Ectodermal cell (in vitro differentiated cells): ENCODE measurements at regions not wholly inside any gene's neighbourhood (a gene's known extent, or its start where the extent isn't known, plus 50 kb on each side); places are given as distances from the start of the nearest gene placed in this dataset.

Experiments used
- H3K27ac ChIP-seq: 2 replicates; pipeline ENCODE4 v1.7.0; 2013; ENCODE audit warnings: mild to moderate bottlenecking, low read depth, low read length; ENCODE audit not compliant: insufficient read depth, poor library complexity, severe bottlenecking
- H3K27me3 ChIP-seq: 2 replicates; pipeline ENCODE4 v1.7.0; 2013; ENCODE audit warnings: mild to moderate bottlenecking, low read length; ENCODE audit not compliant: insufficient read depth, control insufficient read depth, poor library complexity, severe bottlenecking
- H3K36me3 ChIP-seq: one replicate; pipeline ENCODE4 v1.7.0; 2013; ENCODE audit warnings: low read length; ENCODE audit not compliant: control insufficient read depth, insufficient read depth
- H3K4me1 ChIP-seq: one replicate; pipeline ENCODE4 v1.7.0; 2013; ENCODE audit warnings: low read length; ENCODE audit not compliant: control insufficient read depth, insufficient read depth
- H3K4me3 ChIP-seq: 2 replicates; pipeline ENCODE4 v1.7.0; 2013; ENCODE audit warnings: low read depth, low read length, control low read depth; ENCODE audit not compliant: insufficient read depth
- H3K9me3 ChIP-seq: 2 replicates; pipeline ENCODE4 v1.7.0; 2013; ENCODE audit warnings: mild to moderate bottlenecking, low read length, moderate library complexity; ENCODE audit not compliant: control insufficient read depth
- WGBS, 2 experiments: methylation state at CpG; one replicate each; pipeline ENCODE4 v1.1.7; 2013; ENCODE audit warnings: missing lambda C conversion rate in 2 of 2; 5-methylcytosine and 5-hydroxymethylcytosine counted together

DNA sequence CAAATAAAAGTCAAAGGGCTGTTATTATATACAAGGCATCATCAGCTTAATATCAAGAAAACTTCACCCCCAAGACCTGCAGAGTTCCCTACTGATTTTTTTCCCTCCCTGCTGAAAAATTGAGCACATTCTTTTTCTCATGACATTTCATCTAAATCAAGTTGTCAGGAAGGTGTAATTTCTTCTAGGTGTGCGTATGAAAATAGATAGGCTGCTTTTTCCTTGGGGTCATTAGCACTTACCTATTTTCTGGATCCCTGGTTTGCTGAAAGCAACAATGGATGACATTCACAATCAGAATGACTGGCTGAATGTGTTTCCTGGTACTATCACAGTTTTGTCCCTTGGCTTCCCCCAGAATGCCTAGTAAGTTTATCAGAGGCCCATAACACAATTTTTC, 225.0 kb upstream of the KIRREL3 start:
- H3K27ac ChIP-seq, result no peak overlapping the region
- no peak overlapping the region for H3K4me3 ChIP-seq
- H3K4me1 ChIP-seq, result no peaks in the 10 kb centered on the region
- no peaks in the 10 kb centered on the region for H3K9me3 ChIP-seq
- H3K36me3 ChIP-seq, result no peaks in the 10 kb centered on the region
- no peaks in the 10 kb centered on the region for H3K27me3 ChIP-seq
- 94 to 100% methylated on average over 1 of the region's 1 CpG for WGBS, 2 experiments

DNA sequence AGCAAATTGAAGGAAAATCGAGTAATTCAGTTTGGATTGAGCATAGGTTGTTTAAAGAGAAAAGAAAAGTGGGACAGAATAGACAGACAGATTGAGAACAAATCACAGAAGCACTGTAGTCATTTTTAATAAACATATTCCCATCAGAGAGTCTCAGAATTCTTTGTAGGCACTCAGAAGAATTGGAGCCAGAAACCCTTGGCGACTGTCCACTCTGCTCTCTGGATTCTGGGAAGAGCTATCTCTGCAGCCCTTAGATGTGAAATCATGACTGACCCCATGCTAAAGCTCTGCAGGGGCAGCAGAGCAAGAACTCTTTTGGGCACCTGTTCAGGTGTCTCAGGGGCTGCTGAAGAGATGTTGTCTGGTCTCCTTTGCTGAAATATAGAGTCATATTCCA, 223.7 kb upstream of the KIRREL3 start:
- Histone ChIP-seq H3K9me3 (no peaks in the 10 kb centered on the region), H3K36me3 (no peaks in the 10 kb centered on the region), H3K27me3 (no peaks in the 10 kb centered on the region), H3K4me1 (no peaks in the 10 kb centered on the region), H3K27ac (no peak overlapping the region), H3K4me3 (no peak overlapping the region)
- WGBS, 2 experiments, result 91 to 96% methylated on average over 2 of the region's 2 CpGs

DNA sequence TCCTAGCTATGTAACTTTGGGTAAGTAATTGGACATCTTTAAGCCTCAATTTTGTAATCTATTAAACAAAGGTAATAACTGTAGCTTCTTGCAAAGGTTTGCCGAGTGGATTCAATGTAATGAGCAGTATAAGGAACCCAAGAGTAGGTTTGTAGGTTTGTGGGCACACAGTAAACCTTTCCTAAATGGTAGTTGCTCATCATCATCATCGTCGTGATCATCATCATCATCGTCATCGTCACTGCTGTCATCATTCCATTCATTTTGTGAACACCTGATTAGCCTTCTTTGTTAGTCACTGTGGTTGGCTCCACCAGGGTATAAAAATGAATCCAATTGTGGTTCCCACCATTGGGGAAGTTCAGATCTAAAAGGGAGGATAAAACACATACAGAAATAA, 223.1 kb upstream of the KIRREL3 start:
- H3K27ac ChIP-seq, result no peak overlapping the region
- WGBS, 2 experiments, result 96 to 97% methylated on average over 5 of the region's 5 CpGs
- H3K27me3 ChIP-seq, result no peaks in the 10 kb centered on the region
- H3K9me3 ChIP-seq, result no peaks in the 10 kb centered on the region
- H3K4me3 ChIP-seq, result no peak overlapping the region
- H3K36me3 ChIP-seq, result no peaks in the 10 kb centered on the region
- no peaks in the 10 kb centered on the region for H3K4me1 ChIP-seq

DNA sequence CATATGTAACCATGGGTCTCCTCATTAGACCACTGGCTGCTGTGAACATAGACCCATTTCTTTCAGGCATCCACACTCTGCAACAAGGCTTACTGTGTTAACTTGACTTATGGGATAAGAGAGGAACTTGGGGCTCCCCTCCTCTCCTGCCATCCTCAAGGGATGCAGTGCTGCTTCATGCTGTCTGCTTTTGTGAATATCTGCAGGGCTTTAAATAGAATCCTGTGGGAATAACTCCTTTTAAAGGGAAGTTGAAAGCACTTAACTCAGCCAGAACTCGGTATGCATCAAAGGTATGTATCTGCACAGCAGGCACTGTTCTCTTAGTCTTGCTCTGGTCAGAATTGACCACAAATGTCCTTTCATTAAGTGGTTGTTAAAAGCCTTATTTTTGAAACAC, 222.5 kb upstream of the KIRREL3 start:
- no peak overlapping the region for H3K27ac ChIP-seq
- H3K4me1 ChIP-seq, result no peaks in the 10 kb centered on the region
- no peak overlapping the region for H3K4me3 ChIP-seq
- H3K36me3 ChIP-seq, result no peaks in the 10 kb centered on the region
- WGBS, 2 experiments, result 36 to 45% methylated on average over 1 of the region's 1 CpG
- H3K27me3 ChIP-seq, result no peaks in the 10 kb centered on the region
- no peaks in the 10 kb centered on the region for H3K9me3 ChIP-seq

DNA sequence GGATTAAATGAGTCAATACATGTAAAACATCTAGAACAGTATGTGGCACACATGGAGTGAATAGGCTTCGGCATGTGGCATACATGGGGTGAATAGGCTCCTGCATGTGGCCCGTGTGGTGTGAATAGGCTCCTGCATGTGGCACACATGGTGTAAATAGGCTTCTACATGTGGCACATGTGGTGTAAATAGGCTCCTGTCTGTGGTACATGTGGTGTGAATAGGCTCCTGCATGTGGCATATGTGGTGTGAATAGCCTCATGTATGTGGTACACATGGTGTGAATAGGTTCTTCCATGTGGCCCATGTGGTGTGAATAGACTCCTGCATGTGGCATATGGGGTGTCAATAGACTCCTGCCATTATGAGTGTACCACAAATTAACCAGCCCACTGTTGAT, 219.1 kb upstream of the KIRREL3 start:
- no peaks in the 10 kb centered on the region for H3K9me3 ChIP-seq
- H3K27me3 ChIP-seq, result no peaks in the 10 kb centered on the region
- no peak overlapping the region for H3K4me3 ChIP-seq
- H3K27ac ChIP-seq, result no peak overlapping the region
- H3K36me3 ChIP-seq, result no peaks in the 10 kb centered on the region
- peaks cover 5% of the 10 kb centered on the region for H3K4me1 ChIP-seq
- WGBS, 2 experiments, result 95% methylated on average over 2 of the region's 2 CpGs

DNA sequence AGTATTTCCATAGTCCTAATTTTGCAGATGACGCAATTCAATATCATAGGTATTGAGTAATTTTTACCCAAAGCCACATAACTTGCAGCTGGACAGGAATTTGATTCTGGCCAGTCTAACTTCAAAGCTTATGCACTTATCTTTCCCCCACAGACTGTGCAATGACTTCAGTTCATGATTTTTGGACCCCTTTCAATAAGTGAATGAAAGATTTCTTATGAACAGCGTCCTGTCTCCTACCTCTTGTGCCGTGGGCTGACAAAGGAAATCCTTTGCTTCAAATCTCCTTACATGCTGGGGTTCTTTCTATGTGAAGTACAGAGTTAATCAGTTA, 217.7 kb upstream of the KIRREL3 start:
- Histone ChIP-seq H3K27me3 (no peaks in the 10 kb centered on the region), H3K4me3 (no peak overlapping the region), H3K27ac (no peak overlapping the region), H3K4me1 (peaks cover 5% of the 10 kb centered on the region), H3K36me3 (no peaks in the 10 kb centered on the region), H3K9me3 (no peaks in the 10 kb centered on the region)
- WGBS, 2 experiments, result 93 to 98% methylated on average over 3 of the region's 3 CpGs

DNA sequence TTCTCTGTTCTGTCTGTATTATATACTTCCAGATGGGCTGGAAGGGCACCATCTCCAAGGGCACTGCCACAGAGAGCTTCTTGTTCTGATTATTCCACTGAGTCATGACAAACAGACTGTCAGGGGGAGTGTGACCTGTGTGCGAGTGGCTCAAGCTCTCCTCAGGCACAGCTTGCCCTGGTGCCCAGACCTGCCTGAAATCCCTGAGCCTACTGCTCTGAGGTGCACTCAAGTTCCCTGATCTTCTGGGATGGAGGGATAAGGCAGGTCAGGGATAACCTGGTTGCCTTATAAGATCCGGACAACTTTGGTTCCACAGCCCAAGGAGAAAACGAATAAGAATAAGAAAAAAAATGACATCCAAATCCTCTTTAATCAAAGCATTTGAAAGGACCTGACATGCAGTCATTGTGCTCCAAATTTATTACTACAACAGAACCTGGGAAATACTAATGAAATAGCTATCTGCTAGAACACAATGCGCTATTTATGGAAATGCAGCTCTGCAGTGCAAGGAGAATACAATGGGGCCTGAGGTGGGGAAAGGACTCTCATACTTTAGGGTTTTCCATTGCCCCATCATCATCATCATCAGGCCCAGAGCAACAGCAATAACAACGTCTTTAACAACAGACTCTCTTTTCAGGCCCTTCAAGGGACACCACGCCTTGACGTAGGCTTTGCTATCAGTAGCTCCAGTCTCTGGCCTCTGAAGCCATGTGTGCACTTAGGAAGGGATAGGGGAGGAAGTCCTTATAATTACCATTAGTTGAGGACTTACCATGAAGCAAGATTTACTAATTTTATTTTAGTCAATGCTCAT, 217.1 kb upstream of the KIRREL3 start:
- Histone ChIP-seq H3K4me1 (peaks cover 5% of the 10 kb centered on the region), H3K27ac (no peak overlapping the region), H3K4me3 (no peak overlapping the region), H3K27me3 (no peaks in the 10 kb centered on the region), H3K36me3 (no peaks in the 10 kb centered on the region), H3K9me3 (no peaks in the 10 kb centered on the region)
- WGBS, 2 experiments, result 88 to 92% methylated on average over 7 of the region's 7 CpGs

DNA sequence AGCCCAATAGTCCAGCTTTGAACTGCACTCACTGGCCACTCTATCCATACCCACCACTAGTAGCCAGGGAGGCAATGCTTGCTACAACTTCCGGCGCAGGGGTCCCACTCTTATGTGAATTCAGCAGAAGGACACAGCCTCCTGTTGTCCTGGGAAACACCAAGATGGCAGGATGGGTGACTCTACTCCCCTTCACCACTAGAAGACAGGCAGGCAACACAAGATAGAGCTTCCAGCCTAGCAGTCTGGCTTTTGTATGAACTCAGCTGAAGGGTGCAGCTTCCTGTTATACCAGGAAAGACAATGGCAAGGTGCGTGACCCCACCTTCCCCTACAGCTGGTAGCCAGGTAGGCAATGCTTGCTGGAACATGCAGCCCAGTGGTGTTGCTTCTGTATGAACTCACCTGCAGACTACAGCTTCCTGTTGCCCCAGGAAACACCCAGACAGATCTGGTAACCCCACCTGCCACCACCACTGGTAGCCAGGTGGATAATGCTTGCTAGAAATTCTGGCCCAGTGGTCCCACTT, 205.2 kb upstream of the KIRREL3 start:
- WGBS, 2 experiments, result 93 to 98% methylated on average over 3 of the region's 3 CpGs

DNA sequence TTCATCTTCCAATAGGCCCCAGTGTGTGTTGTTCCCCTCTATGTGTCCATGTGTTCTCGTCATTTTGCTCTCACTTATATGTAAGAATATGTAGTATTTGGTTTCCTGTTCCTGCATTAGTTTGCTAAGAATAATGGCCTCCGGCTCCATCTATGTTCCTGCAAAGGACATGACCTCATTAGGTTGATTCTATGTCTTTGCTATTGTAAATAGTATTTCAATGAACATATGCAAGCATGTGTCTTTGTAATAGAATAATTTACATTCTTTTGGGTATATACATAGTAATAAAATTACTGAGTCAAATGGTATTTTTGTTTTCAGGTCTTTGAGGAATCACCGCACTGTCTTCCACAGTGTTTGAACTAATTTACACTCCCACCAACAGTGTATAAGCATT, 202.9 kb upstream of the KIRREL3 start:
- Histone ChIP-seq H3K36me3 (no peaks in the 10 kb centered on the region), H3K4me3 (no peak overlapping the region), H3K27me3 (no peaks in the 10 kb centered on the region), H3K4me1 (no peaks in the 10 kb centered on the region), H3K27ac (no peak overlapping the region), H3K9me3 (no peaks in the 10 kb centered on the region)
- 80% methylated on average over 1 of the region's 3 CpGs; no CpG with 5 or more reads in 1 of the 2 experiments for WGBS, 2 experiments

More for the DNA sequence above, 205.2 kb upstream of the KIRREL3 start:
- no peak overlapping the region for H3K27ac ChIP-seq
- no peaks in the 10 kb centered on the region for H3K4me1 ChIP-seq
- H3K9me3 ChIP-seq, result no peaks in the 10 kb centered on the region
- no peaks in the 10 kb centered on the region for H3K27me3 ChIP-seq
- H3K36me3 ChIP-seq, result no peaks in the 10 kb centered on the region
- no peak overlapping the region for H3K4me3 ChIP-seq

DNA sequence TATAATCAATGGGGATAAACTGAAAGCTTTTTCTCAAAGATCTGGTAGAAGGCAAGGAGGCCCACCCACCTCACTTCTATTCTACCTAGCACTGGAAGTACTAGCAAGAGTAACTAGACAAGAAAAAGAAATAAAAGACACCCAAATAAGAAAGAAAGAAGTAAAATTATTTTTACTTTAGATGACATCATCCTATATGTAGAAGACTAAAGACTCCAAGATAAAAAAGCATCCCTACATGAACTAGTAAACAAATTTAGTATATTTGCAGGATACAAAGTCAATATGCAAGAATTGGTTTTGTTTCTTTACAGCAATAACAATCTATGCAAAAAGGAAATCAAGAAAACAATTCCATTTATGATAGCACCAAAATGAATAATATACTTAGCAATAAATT, 201.5 kb upstream of the KIRREL3 start:
- no peaks in the 10 kb centered on the region for H3K27me3 ChIP-seq
- H3K9me3 ChIP-seq, result no peaks in the 10 kb centered on the region
- H3K4me1 ChIP-seq, result no peaks in the 10 kb centered on the region
- no peak overlapping the region for H3K27ac ChIP-seq
- no peaks in the 10 kb centered on the region for H3K36me3 ChIP-seq
- no peak overlapping the region for H3K4me3 ChIP-seq
